IPS-NIHi11 (cell line): ENCODE measurements at regions not wholly inside any gene's neighbourhood (a gene's known extent, or its start where the extent isn't known, plus 50 kb on each side); places are given as distances from the start of the nearest gene placed in this dataset.
A peak's percentile ranks its signal among the peaks of the same experiment; 100 is the strongest.

Source experiments
- DNase-seq: peaks from one replicate; pipeline ENCODE4 v3.0.0; 2012; ENCODE audit warnings: mixed read lengths, low spot score

- no peak for DNase-seq
Observed at GRCh38 chr18:6525604-6526003, 110.9 kb upstream of the L3MBTL4 start.

GRCh38 chr18:6537475-6537874 lies 122.8 kb upstream of the L3MBTL4 start:
- no peak for DNase-seq

- peak; percentile 28 for DNase-seq
Observed at GRCh38 chr18:6541131-6541679, 126.5 kb upstream of the L3MBTL4 start.

- no peak for DNase-seq
Observed at GRCh38 chr18:6542296-6542695, 127.6 kb upstream of the L3MBTL4 start.

GRCh38 chr18:6543330-6543908 lies 128.7 kb upstream of the L3MBTL4 start:
- DNase-seq: peak; percentile 36

GRCh38 chr18:6546229-6546628 lies 131.5 kb upstream of the L3MBTL4 start:
- DNase-seq: no peak

GRCh38 chr18:6547476-6547875 lies 132.8 kb upstream of the L3MBTL4 start:
- DNase-seq: no peak

GRCh38 chr18:6553234-6553900 lies 138.7 kb upstream of the L3MBTL4 start:
- DNase-seq: no peak

- DNase-seq: peak; percentile 14
Observed at GRCh38 chr18:6557057-6557769, 142.5 kb upstream of the L3MBTL4 start.

- DNase-seq: no peak
Observed at GRCh38 chr18:6557770-6558248, 143.1 kb upstream of the L3MBTL4 start.

GRCh38 chr18:6558446-6559156 lies 143.9 kb upstream of the L3MBTL4 start:
- no peak for DNase-seq

- DNase-seq: no peak
Observed at GRCh38 chr18:6559296-6559695, 144.6 kb upstream of the L3MBTL4 start.

GRCh38 chr18:6561016-6561415 lies 146.3 kb upstream of the L3MBTL4 start:
- DNase-seq: no peak

GRCh38 chr18:6561420-6561861 lies 146.7 kb upstream of the L3MBTL4 start:
- no peak for DNase-seq

- DNase-seq: no peak
Observed at GRCh38 chr18:6561862-6562291, 147.2 kb upstream of the L3MBTL4 start.

- no peak for DNase-seq
Observed at GRCh38 chr18:6563896-6564295, 149.2 kb upstream of the L3MBTL4 start.

GRCh38 chr18:6564950-6565814 lies 150.5 kb upstream of the L3MBTL4 start:
- no peak for DNase-seq

- DNase-seq: no peak
Observed at GRCh38 chr18:6565815-6566081, 151.0 kb upstream of the L3MBTL4 start.

GRCh38 chr18:6566338-6566911 lies 151.7 kb upstream of the L3MBTL4 start:
- DNase-seq: no peak

- no peak for DNase-seq
Observed at GRCh38 chr18:6569813-6570212, 155.1 kb upstream of the L3MBTL4 start.

GRCh38 chr18:6570581-6571238 lies 156.0 kb upstream of the L3MBTL4 start:
- DNase-seq: no peak
